ENCODE measurements at regions not wholly inside any gene's neighbourhood (a gene's known extent, or its start where the extent isn't known, plus 50 kb on each side); places are given as distances from the start of the nearest gene placed in this dataset.

GRCh38 chr12:107963635-107964034 lies 165.5 kb upstream of the WSCD2 start:
- Histone ChIP-seq H3K4me1 (ENCODE audit: control insufficient read depth, insufficient read depth, low read length) (no peaks in the 10 kb centered on the region), H2BK20ac (ENCODE audit: low read depth, low read length) (no peak overlapping the region), H3K4me2 (ENCODE audit: low read depth, low read length) (no peak overlapping the region), H3K27me3 (ENCODE audit: control insufficient read depth, insufficient read depth, low read length) (no peaks in the 10 kb centered on the region), H3K23ac (ENCODE audit: low read depth, low read length) (no peak overlapping the region), H3K18ac (ENCODE audit: low read depth, low read length) (no peak overlapping the region), H3K9ac (ENCODE audit: low read depth, low read length) (no peak overlapping the region), H3K27ac (ENCODE audit: insufficient read depth, low read length) (no peak overlapping the region), H2AK9ac (replicated peaks; ENCODE audit: low read depth, low read length, poor library complexity) (no peak overlapping the region), H2BK15ac (ENCODE audit: low read depth, low read length) (no peak overlapping the region), H2BK5ac (ENCODE audit: low read depth, low read length, poor library complexity, severe bottlenecking) (no peak overlapping the region), H2AFZ (replicated peaks; ENCODE audit: low read length, poor library complexity) (no peak overlapping the region), H3K79me1 (ENCODE audit: low read depth in 1 of 2, low read length in 2 of 2) (no peaks in the 10 kb centered on the region), H2BK120ac (ENCODE audit: low read depth, low read length) (no peak overlapping the region), H3K14ac (replicated peaks; ENCODE audit: low read depth, low read length) (no peak overlapping the region), H4K91ac (ENCODE audit: insufficient read depth, low read depth, low read length) (no peak overlapping the region), H3K36me3 (ENCODE audit: control insufficient read depth, insufficient read depth, low read length) (no peaks in the 10 kb centered on the region), H4K8ac (ENCODE audit: low read depth in 2 of 2, low read length in 2 of 2) (no peak overlapping the region), H3K4ac (ENCODE audit: low read depth, low read length) (no peak overlapping the region), H2AK5ac (ENCODE audit: low read depth, low read length) (no peak overlapping the region), H3K9me3 (ENCODE audit: control insufficient read depth, insufficient read depth, low read length) (peaks cover 11% of the 10 kb centered on the region), H3K9me1 (ENCODE audit: insufficient read depth, low read length) (no peaks in the 10 kb centered on the region), H3K4me3 (ENCODE audit: insufficient read depth, low read depth, low read length) (no peak overlapping the region), H4K20me1 (ENCODE audit: insufficient read depth, low read length) (no peaks in the 10 kb centered on the region), H4K5ac (ENCODE audit: low read depth, low read length) (no peak overlapping the region), H3K56ac (ENCODE audit: extremely low read depth, insufficient read depth, low read length) (no peak overlapping the region)
- TF ChIP-seq MAFK (IDR thresholded peaks at IDR 0.05; ENCODE audit: low read depth, low read length) (no peak), BHLHE40 (IDR thresholded peaks at IDR 0.05; ENCODE audit: low read depth, low read length) (no peak), CTCF (conservative IDR thresholded peaks at IDR 0.05; ENCODE audit: low read depth, low read length) (no peak), RAD21 (IDR thresholded peaks at IDR 0.05; ENCODE audit: low read length) (no peak), ELK1 (IDR thresholded peaks at IDR 0.05; ENCODE audit: borderline replicate concordance, low read depth, low read length) (no peak)
- POLR2A ChIA-PET (ENCODE audit: unreplicated experiment): no interaction called here
- DNase-seq (no peak), ATAC-seq (ENCODE audit: low read depth) (no peak)
- intact Hi-C loops (cut with micrococcal nuclease): no loop called here
- in situ Hi-C loops (cut with MboI; ENCODE audit: low sequenced_read_pairs): no loop called here
- CTCF ChIA-PET: no interaction called here
- no TSS peak for BruUV-seq (replicated peaks)
- dilution Hi-C loops (cut with HindIII; ENCODE audit: low sequenced_read_pairs, unreplicated experiment): no loop called here
- WGBS, 2 experiments (ENCODE audit: extremely low coverage in 2 of 2, insufficient read length in 1 of 2): no CpG with 5 or more reads among the region's 6 CpGs

Measured in IMR-90 (cell line).